ENCODE measurements at regions not wholly inside any gene's neighbourhood (a gene's known extent, or its start where the extent isn't known, plus 50 kb on each side); places are given as distances from the start of the nearest gene placed in this dataset.

DNA sequence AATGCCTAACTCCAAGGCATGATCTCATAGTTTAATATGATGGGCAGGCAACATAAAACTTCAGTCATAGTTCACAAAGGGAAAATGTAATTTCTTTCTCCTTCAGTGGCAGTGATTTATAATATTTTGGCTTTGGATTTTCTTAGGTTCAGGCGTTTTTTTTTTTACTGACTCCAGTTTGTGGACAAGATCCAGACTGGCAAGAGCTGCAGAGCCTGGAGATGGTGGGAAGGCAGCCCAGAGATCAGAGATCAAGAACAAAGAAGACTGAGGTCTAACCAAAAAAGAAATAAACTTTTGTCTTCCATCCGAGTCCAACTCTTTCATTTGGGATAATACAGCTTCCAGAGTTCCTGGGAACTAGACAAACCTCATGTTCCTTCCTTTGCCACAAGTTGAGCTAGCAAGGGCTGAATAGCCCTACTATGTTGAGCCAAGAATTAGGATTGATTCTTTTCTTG lies 215.3 kb upstream of the SETBP1 start:
- no peak for TF ChIP-seq EZH2 (IDR thresholded peaks at IDR 0.05)
- TF ChIP-seq, protein P1, sequence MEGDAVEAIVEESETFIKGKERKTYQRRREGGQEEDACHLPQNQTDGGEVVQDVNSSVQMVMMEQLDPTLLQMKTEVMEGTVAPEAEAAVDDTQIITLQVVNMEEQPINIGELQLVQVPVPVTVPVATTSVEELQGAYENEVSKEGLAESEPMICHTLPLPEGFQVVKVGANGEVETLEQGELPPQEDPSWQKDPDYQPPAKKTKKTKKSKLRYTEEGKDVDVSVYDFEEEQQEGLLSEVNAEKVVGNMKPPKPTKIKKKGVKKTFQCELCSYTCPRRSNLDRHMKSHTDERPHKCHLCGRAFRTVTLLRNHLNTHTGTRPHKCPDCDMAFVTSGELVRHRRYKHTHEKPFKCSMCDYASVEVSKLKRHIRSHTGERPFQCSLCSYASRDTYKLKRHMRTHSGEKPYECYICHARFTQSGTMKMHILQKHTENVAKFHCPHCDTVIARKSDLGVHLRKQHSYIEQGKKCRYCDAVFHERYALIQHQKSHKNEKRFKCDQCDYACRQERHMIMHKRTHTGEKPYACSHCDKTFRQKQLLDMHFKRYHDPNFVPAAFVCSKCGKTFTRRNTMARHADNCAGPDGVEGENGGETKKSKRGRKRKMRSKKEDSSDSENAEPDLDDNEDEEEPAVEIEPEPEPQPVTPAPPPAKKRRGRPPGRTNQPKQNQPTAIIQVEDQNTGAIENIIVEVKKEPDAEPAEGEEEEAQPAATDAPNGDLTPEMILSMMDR (IDR thresholded peaks at IDR 0.05) = no peak

Data from neural progenitor cell (in vitro differentiated cells).